GM18873 (cell line): ENCODE measurements at regions not wholly inside any gene's neighbourhood (a gene's known extent, or its start where the extent isn't known, plus 50 kb on each side); places are given as distances from the start of the nearest gene placed in this dataset.
"Not testable (repeated sequence)": the region's sequence is repeated elsewhere in the genome, so short reads cannot be mapped to it uniquely, and the experiment has no call there.

Source experiments
- ATAC-seq: cut with Tn5 transposase; IDR thresholded peaks from one replicate; pipeline ENCODE4 v1.9.1; 2021; ENCODE audit warnings: mild to moderate bottlenecking, moderate library complexity, moderate number of reproducible peaks; ENCODE audit not compliant: unreplicated experiment, low FRiP score

DNA sequence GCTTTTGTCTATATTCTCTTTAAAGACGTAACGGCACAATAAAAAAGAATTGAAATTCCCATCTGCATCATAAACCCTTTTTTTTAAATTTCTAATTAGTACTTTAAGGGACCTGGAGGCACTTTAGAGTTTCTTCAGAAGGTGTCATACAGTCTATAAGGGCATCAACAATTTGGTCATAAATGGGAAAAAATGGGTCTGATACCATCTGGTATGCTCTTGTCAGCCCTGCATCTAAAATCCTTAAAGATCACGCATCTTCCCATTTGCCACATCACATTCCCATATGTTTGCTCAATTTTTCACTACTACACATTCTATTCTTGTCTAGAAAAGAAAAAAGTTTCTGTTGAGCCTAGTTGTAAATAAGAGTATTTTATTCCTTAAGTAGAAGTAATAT, 53.8 kb downstream of the COX7C start:
- no peak for ATAC-seq

DNA sequence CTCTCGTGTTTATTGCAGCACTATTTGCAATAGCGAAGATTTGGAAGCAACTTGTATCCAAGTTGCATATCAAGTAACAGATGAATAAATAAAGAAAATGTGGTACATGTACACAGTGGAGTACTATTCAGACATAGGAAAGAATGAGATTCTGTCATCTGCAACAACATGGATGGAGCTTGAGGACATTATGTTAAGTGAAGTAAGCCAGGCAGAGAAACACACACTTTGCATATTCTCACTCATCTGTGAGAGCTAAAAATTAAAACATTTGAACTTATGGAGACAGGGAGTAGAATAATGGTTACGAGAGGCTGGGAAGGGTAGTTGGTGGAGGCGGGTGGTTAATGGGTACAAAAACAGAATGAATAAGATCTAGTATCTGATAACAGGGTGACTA, 56.3 kb downstream of the COX7C start:
- ATAC-seq = no peak

DNA sequence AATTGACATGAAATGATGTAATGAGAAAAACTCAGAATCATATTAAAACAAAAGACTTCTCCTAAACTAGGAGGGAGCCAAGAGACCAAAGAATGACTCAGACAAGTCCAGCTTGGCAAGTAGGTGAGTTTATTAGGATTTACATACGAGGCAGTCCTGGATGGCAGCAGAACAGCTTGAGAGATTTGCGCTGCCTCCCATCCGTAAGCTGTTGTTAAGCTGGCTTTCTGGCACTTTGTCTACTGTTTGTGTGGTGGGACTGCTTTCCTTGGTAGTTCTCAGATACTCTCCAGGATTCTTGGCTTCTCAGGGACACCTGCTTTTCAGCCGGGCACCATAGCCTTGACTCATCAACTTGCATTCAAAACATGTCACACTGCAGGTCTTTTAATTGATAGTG, 57.6 kb downstream of the COX7C start:
- ATAC-seq = no peak

DNA sequence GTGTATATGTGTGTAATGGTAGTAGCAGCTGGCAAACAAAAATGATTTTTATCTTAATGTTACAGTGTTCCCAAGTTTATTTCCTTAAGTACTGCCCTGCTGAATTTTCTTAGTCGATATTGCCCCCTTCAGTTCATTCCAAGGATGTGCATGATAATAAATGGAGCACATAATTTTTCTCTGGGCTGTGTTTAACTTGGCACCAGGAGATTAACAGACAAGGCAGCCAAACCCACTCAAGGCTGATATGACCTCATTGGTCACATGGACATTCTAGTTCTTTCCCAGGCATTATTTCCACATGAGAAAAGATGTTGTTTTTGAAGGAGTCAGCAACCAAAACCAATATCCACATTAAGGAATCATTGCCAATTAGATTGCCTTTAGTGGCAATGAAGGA, 61.8 kb downstream of the COX7C start:
- ATAC-seq = peak; percentile 63

DNA sequence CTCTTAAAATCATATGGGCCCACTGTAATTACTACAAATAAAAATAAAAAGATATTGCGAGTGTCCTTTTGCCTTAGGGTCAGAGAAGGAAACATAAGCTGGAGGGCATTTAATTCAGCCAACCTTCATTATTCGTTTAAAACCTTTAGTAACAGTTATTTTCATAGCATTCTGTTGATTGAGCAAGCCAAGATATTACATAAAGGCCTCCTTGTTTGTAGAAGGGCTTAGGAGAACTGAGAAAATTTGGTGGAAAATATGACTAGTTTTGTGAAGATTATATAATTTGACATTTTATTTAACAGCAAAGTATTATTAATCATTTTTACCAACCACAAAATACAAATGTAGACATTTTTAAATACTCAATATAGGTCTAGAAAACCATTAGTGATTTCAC, 62.2 kb downstream of the COX7C start:
- ATAC-seq = no peak

DNA sequence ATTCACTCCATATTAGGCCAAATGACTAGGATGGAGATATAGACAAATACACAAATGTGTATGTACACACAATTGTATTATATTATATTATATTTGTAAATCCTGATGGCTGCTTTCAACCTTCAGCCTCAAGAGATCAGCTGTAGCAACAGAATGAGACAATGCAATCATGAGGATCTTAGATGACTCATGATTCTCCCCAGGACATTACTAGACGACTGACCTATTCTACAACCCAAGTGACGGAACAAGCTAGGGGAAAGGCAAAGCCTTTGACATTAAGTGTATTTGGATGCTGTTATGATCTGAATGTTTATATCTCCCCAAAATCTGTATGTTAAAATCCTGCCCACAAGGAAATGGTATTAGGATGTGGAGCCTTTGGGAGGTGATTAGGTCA, 66.5 kb downstream of the COX7C start:
- no peak for ATAC-seq

DNA sequence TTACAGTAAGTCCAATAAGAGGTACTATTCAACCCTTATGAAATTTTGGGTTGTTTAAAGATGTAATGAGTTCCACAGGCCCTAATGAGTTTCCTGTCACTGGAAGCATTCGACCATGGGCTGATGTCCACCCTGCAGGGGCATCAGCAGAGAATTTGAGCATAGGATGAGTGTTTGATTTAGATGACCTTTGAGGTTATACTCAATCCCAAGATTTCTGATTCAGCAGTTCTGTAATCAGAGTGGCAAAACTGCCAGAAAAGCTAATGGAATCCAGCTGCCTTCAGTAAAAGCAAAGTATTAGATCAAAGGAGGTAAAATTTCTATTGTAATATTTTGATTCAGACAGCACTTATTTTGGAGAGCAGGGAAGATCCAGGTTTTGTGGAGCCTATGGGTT, 68.3 kb downstream of the COX7C start:
- no peak for ATAC-seq

DNA sequence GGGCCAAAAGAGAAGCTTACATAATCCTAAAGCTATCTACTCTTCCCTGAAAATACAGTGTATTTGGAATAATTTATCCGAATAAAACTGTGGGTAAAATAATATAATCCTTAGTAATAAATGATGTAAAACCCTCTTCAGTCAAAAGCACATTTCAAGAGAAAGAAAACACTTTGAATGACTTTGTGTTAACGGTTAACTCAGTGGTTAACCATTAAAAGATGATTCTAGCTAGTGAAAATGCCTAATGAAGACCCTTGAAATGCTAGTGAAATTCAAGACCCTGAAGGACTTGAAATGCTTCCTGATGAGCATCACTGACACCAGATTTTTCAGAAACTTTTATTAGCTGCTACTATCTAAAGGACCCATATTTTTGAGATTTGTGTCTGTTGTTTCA, 70.7 kb downstream of the COX7C start:
- no peak for ATAC-seq

DNA sequence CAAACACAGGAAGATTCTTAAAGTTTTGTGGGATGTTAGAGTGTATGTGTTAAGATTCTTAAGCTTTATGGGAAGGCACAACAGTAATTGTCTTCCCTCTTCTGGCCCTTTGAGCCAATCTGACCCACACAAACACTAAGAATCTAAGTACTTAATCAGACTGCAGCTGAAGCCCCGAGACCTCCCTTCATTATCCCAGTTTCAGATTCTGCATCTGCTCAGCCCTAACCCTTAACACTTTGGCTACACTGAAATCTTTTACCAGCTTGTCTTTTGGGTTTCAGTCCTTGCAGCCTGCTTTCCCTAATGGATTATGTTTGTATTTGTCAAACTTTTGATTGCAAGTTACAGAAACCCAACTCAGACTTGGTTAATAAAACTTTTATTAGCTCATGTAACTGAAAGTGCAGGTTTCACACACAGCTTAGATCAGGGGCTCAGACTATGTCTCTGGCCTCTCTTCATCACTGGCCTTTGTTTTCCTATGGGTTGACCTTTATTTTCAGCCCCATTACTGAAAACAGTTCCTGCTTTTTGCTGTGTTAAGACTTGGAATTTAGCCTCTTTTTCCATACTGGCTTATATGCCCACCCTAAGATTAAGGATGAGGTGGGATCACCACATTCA, 71.5 kb downstream of the COX7C start:
- ATAC-seq = no peak

DNA sequence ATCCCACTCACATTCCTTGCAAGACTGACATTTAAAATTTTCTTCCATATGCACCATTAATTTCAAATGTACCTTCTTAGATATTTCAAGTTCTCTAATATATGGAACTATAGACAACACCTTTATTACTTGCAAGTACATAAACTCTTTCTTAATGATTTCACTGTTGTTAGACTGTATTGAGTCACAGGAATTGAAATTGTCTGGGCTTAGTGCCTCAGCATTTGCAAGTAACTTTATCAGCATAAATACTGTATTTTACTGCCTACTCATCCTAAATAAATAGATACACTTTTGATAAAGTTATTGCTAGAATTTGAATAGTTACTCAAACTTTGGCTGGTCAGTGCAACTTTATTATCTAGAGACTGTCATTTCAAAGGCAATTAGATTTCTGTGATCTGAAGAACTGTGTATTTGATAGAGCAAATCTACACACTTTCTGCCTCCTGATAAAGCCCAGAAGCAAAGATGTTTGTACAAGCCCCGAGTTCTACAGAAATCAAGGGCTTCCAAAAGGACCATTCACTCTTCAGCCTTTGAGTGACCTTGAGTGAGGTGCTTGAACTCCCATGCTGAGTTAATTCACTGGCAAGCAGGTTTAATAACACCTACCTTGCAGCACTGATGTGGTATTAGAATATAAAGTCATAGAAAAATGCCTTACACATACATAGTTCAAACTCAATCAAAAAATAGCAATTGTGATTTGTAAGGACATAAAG, 91.6 kb downstream of the COX7C start:
- no peak for ATAC-seq

DNA sequence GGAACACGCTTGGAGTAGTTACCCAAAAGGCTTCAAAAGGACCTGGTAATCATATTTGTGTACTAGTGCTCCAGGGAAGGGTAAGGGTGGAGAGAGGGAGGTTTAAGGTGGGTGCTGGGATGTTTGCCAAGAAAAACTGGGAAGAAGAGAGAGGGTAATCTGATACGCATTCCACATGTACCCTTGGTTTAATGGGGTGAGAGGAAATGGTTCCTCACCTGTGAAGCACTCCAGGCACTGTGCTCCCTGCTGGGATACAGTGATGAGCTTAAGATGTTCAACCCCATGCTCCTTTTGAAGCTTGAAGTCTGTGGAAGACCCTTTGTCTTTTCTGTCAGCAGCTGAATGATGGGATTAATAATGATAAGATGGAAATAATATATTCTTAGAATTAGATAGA, 98.4 kb downstream of the COX7C start:
- ATAC-seq = no peak

DNA sequence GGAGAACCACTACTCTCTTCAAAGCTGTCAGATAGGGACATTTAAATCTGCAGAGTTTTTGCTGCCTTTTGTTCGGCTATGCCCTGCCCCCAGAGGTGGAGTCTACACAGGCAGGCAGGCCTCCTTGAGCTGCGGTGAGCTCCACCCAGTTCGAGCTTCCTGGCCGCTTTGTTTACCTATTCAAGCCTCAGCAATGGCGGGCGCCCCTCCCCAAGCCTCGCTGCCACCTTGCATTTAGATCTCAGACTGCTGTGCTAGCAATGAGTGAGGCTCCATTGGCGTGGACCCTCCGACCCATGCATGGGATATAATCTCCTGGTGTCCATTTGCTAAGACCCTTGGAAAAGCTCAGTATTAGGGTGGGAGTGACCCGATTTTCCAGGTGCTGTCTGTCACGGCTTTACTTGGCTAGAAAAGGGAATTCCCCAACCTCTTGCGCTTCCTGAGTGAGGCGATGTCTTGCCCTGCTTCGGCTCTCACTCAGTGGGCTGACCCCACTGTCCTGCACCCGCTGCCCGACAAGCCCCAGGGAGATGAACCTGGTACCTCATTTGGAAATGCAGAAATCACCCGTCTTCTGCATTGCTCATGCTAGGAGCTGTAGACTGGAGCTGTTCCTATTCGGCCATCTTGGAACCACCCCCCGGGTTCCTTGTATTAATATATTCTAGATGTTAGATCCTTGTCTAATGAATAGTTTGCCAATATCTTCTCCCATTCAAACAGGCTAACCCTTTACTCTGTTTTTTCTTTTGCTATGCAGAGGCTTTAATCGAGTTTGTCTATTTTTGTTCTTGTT, 113.8 kb downstream of the COX7C start:
- ATAC-seq = not testable (repeated sequence)

DNA sequence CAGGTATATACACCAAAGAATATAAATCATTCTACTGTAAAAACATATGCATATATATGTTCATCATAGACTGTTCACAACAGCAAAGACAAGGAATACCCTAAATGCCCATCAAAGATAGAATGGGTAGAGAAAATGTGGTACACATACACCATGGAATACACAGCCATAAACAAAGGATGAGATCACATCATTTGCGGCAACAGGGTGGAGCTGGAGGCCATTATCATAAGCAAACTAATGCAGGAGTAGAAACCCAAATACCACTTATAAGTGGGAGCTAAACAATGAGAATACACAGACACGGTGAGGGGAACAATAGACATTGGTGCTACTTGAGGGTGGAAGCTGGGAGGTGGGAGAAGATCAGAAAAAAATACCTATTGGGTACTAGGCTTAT, 117.6 kb downstream of the COX7C start:
- ATAC-seq = no peak

DNA sequence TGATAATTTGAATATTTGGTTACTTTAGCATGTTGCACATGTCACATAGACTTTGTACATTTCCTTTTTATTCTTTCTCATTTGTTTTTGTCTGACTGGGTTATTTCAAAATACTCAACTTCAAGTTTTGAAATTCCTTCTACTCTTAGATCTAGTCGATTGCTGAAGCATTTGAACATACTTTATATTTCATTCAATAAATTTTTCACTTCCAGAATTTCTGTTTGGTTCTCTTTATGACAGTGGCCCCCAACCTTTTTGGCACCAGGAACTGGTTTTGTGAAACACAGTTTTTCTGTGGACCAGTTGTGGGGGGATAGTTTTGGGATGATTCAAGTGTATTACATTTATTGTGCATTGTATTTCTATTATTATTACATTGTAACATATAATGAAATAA, 119.8 kb downstream of the COX7C start:
- no peak for ATAC-seq

DNA sequence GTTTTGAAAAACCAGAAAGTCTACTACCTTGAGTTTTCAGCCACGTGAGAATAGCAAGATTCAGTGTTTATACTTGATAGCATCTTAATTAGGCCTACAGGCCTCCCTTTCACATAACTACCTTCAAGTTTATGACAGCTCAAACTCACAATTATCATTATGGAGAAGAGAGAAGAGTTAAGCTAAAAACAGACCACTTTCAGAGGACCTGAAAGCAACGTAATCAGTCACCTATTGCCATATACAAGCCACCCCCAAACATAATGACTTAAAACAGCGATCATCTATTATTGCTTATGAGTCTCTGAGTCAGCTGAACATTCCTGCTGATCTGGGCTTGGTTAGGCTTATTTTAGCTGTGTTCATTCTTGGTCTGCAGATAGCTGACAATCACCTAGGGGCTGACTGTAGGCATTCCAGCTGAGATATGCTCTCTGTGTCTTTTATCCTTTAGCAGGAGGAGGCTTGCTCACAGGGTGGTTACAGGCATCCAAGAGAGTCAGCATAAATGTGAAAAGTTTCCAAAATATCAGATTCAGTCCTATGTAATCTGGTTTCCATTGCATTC, 130.9 kb downstream of the COX7C start:
- no peak for ATAC-seq

DNA sequence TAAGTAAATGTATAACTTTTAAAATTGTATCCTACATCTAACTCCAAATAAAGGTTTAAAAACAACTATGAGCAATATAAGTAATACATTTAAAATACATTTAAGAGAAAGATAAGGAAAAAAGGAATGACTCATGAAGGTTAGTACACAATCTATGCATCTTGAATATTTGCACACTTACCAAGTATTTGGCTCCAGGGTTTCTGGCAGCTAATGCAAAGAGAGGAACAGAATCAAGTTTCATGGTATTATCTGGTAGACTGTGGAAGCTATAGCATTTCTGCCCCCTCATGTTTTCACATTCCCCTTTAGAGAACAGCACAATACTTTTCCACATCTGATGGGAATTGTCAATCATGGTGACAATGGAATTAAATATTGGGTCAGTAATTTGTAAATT, 132.1 kb downstream of the COX7C start:
- no peak for ATAC-seq

DNA sequence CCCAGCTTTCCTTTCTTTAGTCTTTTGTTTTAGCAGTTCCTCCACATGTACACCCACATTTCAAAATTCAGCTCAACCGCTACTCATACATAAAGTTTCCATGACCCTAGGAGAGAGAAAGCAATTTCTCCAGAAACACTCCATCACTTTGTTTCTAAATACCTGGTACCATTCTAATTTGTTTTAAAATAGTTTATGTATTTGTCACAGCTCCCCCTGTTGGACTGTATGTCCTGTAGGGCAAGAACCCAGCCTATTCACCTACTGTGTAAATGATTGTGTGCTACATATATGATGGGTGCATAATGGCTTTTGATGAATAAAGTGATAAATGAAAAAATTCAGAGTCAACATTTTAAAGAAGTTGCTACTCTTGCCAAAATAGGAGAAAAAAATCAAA, 139.1 kb downstream of the COX7C start:
- no peak for ATAC-seq

DNA sequence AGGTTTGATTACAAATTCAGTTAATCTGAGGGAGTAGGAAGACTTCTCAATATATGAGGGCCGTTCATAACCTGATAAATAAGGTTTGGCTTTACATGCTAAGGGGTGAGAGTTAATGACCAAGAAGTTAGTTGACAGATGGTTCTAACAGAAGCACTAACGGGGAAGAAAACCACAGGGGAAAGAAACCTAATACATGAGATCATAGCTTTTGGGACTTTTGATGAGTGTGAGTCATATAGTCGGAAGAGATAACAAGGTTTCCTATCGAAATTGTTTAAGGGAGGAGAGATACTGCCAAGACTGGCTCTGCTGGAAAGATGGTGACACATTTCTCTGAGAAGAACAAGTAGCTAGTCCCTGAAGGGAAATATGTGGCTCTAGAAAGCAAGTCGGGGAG, 140.1 kb downstream of the COX7C start:
- no peak for ATAC-seq

DNA sequence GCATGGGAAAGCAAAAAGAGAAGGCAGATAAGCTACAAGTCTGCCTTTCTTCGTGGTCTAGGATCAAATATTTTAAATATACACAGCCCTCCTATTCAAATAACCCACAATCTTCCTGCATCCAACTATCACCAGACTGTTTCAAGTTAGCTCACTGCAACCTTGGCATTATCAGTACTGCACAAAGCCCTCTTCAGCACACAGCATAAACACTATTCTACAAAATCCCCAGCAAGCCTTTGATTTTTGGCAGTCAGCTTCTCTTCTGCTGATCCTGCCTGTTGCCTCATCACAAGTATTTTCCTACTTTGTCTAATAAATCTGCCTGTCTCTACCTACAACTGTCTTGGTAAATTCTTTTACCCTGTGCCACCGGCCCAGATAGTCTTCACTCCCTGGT, 142.9 kb downstream of the COX7C start:
- ATAC-seq = no peak

DNA sequence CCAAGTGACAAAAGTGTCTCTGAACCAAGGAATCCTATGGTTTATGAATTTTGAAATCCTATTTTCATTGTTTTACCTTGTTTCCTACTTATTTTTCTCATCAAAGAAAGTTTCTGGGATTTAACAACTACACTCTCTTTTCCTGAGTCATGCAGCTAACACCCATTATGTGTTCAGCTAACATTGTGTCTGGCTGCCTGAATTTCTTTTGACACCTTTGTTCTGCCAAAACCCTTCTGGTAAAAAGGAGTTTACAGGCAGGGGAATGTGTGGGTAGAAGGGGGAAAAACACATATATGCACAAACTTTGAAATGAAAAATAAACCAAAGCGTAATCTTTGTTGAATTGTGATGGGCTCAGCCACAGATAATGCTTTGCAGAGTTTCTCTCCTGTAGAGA, 146.2 kb downstream of the COX7C start:
- ATAC-seq = no peak

DNA sequence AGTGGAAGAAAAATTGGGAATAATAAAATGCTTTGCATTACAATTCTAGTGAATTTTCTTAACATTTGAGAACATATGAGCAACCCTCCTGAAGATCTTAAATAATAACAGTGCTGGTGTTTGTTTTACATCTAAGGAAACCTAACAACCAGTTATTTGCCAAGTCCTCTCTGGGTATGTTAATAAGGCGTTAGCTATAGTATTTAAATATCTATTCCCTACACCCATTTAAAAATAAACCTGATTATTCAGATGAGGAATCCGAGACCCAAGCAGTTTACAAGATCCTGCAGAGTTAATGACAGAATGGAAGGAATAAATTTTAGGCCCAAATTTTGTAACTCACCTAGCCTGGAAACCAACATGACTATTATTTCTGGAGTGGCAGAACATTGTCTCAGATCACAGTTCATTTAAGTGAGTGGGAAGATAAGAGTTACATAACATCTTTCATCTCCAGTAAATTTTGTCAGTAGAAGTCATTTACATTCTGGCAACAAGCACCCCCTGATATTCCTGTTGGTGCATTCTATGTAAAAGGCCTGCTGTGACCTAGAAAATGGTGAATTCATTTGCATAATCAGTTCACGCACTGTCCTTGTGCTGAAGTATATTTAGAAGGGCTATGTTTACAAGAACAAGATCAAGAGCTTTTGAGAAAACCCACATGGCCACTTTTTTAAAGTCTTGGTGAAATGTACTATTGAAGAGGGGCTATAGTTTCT, 148.2 kb downstream of the COX7C start:
- ATAC-seq = no peak
